Heart left ventricle (tissue), 16 donors: ENCODE measurements at regions not wholly inside any gene's neighbourhood (a gene's known extent, or its start where the extent isn't known, plus 50 kb on each side); places are given as distances from the start of the nearest gene placed in this dataset.

Experiments used
- ATAC-seq, 4 donors: fragments of 200-7000 bp; cut with Tn5 transposase; one replicate each; pipeline ENCODE4 v1.9.1; 2020 to 2022; ENCODE audit warnings: moderate library complexity in 4 of 4, mild to moderate bottlenecking in 3 of 4, moderate number of reproducible peaks in 1 of 4
- DNase-seq, 5 donors: peaks; one replicate each; pipeline ENCODE4 v3.0.0-alpha.2; 2020
- H3K27ac ChIP-seq, 12 donors: fragments of 200-600 bp; sonication (generic) in 4 of 12; one replicate each; pipeline versions ENCODE4 v1.5.0 to v1.8.0; 2016 to 2022; ENCODE audit warnings: mild to moderate bottlenecking in 2 of 12
- H3K27me3 ChIP-seq, 9 donors: fragments of 200-600 bp; sonication (generic) in 2 of 9; one replicate each; pipeline versions ENCODE4 v1.5.1 to v1.8.0; 2016 to 2022; ENCODE audit warnings: mild to moderate bottlenecking in 3 of 9
- H3K36me3 ChIP-seq, 9 donors: fragments of 200-600 bp; sonication (generic) in 2 of 9; one replicate each; pipeline versions ENCODE4 v1.5.0 to v1.8.0; 2018 to 2022; ENCODE audit warnings: mild to moderate bottlenecking in 2 of 9
- H3K4me1 ChIP-seq, 12 donors: fragments of 200-600 bp; sonication (generic) in 4 of 12; one replicate each; pipeline versions ENCODE4 v1.5.0 to v1.8.0; 2016 to 2022; ENCODE audit warnings: mild to moderate bottlenecking in 3 of 12
- H3K4me3 ChIP-seq, 12 donors: fragments of 200-600 bp; sonication (generic) in 4 of 12; one replicate each; pipeline versions ENCODE4 v1.5.0 to v1.8.0; 2017 to 2022; ENCODE audit warnings: mild to moderate bottlenecking in 9 of 12, moderate library complexity in 4 of 12
- H3K9me3 ChIP-seq, 12 donors: fragments of 200-600 bp; sonication (generic) in 4 of 12; one replicate each; pipeline versions ENCODE4 v1.5.0 to v1.8.0; 2016 to 2022; ENCODE audit warnings: mild to moderate bottlenecking in 1 of 12
- POLR2A ChIP-seq, 2 donors: fragments of 450-650 bp; IDR thresholded peaks; one replicate each; pipeline ENCODE4 v1.6.1; 2017; ENCODE audit warnings: antibody characterized with exemption in 2 of 2, mild to moderate bottlenecking in 2 of 2, moderate library complexity in 2 of 2
- WGBS, 4 donors: extraction: QIAGEN DNeasy Blood & Tissue Kit in 2 of 4; methylation state at CpG; one replicate each; pipeline versions ENCODE4 v1.1.5 to v1.1.7; 2013 to 2018; 5-methylcytosine and 5-hydroxymethylcytosine counted together
- intact Hi-C, 10 donors: fragments of 100-400 bp; cut with DNase I; formaldehyde crosslinking; loops; one replicate each; pipeline versions ENCODE4 v1.11.1 to v1.14.2; 2022
- TF ChIP-seq, protein P1 (sequence below), 12 donors: fragments of 200-600 bp; sonication (generic) in 4 of 12; IDR thresholded peaks; one replicate each; pipeline versions ENCODE4 v1.5.0 to v1.8.0; 2018 to 2022; ENCODE audit warnings: antibody characterized with exemption in 12 of 12, mild to moderate bottlenecking in 5 of 12
- donor health status: ischemic (EF 13 %, LVEDD 7.1; RV severe dilation, severe dysfunction).
- donor health status: healthy with polysubstance abuse.
- donor health status: DM: no; HTN: yes; CAD: no.
- donor health status: DM: no; HTN: no; CAD: no.
- donor health status: ischemic (EF 25% LVEDD 6.9; RV normal size, moderate dysfunction).
- donor health status: ischemic (EF 25% LVEDD 5.7; RV mildly dilated, moderate dysfunction).
- donor health status: healthy.
- donor health status: DM: yes; HTN: yes; CAD: no.
- donor health status: ischemic (EF 35%, LVEDD 5.7; RV mildly dilated, moderate dysfunction).
- donor health status: nonischemic (EF 11% LVEDD 7.7; RV severe dilation, severe dysfunction).
- donor health status: DM: yes; HTN: yes; CAD: no.
- donor health status: PGD.
- donor health status: ischemic (EF 29% LVEDD 5.4; RV normal size, mild dysfunction).
- donor health status: nonischemic (EF 23%, LVEDD 6.1; RV moderate dilation, normal function).

GRCh38 chr15:95284492-95284891 is 1046.0 kb upstream of the NR2F2 start:
- Histone ChIP-seq H3K27ac (peak overlapping the region in 3 of 12 donors; percentile 5 to 56 (median 44)), H3K9me3 (no peaks in the 10 kb centered on the region), H3K4me1 (peaks cover 0 to 29% (median 4%) of the 10 kb centered on the region in 12 donors), H3K36me3 (no peaks in the 10 kb centered on the region), H3K27me3 (no peaks in the 10 kb centered on the region), H3K4me3 (no peak overlapping the region)
- TF ChIP-seq, protein P1, sequence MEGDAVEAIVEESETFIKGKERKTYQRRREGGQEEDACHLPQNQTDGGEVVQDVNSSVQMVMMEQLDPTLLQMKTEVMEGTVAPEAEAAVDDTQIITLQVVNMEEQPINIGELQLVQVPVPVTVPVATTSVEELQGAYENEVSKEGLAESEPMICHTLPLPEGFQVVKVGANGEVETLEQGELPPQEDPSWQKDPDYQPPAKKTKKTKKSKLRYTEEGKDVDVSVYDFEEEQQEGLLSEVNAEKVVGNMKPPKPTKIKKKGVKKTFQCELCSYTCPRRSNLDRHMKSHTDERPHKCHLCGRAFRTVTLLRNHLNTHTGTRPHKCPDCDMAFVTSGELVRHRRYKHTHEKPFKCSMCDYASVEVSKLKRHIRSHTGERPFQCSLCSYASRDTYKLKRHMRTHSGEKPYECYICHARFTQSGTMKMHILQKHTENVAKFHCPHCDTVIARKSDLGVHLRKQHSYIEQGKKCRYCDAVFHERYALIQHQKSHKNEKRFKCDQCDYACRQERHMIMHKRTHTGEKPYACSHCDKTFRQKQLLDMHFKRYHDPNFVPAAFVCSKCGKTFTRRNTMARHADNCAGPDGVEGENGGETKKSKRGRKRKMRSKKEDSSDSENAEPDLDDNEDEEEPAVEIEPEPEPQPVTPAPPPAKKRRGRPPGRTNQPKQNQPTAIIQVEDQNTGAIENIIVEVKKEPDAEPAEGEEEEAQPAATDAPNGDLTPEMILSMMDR (IDR thresholded peaks at IDR 0.05), result no peak
- TF ChIP-seq POLR2A (IDR thresholded peaks at IDR 0.05), result no peak
- intact Hi-C loops, result loop anchor here in 1 of 10 donors (10.0 kb wide), 1 partner anchor 1040 kb away; no protein-coding TSS in a partner anchor
- ATAC-seq, result no peak
- WGBS, 4 donors, result 92 to 96% (median 94%) methylated on average over 4 of the region's 4 CpGs
- DNase-seq, result no peak

- TF ChIP-seq POLR2A (IDR thresholded peaks at IDR 0.05), result no peak
- TF ChIP-seq, protein P1 (IDR thresholded peaks at IDR 0.05), result peak in 5 of 12 donors; percentile 6 to 44 (median 37)
- DNase-seq (no peak), ATAC-seq (no peak)
- 27 to 41% (median 31%) methylated on average over 3 of the region's 3 CpGs for WGBS, 4 donors
- Histone ChIP-seq H3K9me3 (no peaks in the 10 kb centered on the region), H3K4me1 (peaks cover 0 to 33% (median 4%) of the 10 kb centered on the region in 12 donors), H3K36me3 (no peaks in the 10 kb centered on the region), H3K4me3 (no peak overlapping the region), H3K27ac (peak overlapping the region in 7 of 12 donors; percentile 1 to 56 (median 25)), H3K27me3 (no peaks in the 10 kb centered on the region)
- intact Hi-C loops, result loop anchor here in 1 of 10 donors (10.0 kb wide), 1 partner anchor 1040 kb away; no protein-coding TSS in a partner anchor
Measured at GRCh38 chr15:95284933-95285421, 1045.5 kb upstream of the NR2F2 start.

DNA sequence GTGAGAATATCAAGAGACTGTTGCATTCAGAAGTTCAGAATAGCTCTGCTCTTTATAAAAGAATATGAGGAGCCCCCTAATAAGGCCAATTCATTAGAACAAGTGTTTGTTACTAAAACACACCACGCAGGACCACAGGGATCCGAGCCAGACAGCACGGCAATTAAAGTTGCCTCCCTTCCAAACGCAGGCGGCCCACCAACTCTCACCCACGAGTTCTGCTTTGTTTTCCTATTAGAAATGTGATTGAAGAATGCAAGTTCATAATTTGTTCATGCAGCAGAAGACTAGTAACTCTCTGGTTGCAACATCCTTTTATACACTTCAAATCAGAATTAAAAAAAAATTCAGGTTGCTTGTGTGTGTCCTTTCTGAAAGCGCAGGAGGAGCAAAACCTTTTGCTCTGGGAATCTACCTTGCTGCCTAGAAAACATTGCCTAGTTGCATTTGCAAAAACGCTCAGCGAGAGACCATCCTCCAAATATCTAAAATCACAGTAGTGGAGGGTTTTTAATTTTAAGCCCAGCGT is 1044.1 kb upstream of the NR2F2 start:
- no peak for TF ChIP-seq POLR2A (IDR thresholded peaks at IDR 0.05)
- TF ChIP-seq, protein P1 (IDR thresholded peaks at IDR 0.05), result no peak
- Histone ChIP-seq H3K27ac (peak overlapping the region in 3 of 12 donors; percentile 11 to 56 (median 15)), H3K27me3 (no peaks in the 10 kb centered on the region), H3K9me3 (no peaks in the 10 kb centered on the region), H3K4me1 (peaks cover 0 to 36% (median 4%) of the 10 kb centered on the region in 12 donors), H3K4me3 (no peak overlapping the region), H3K36me3 (no peaks in the 10 kb centered on the region)
- 68 to 82% (median 73%) methylated on average over 10 of the region's 10 CpGs for WGBS, 4 donors
- DNase-seq (no peak), ATAC-seq (no peak)
- intact Hi-C loops, result loop anchor here in 1 of 10 donors (10.0 kb wide), 1 partner anchor 1038 kb away; no protein-coding TSS in a partner anchor

GRCh38 chr15:95287720-95288103 is 1042.8 kb upstream of the NR2F2 start:
- Histone ChIP-seq H3K9me3 (no peaks in the 10 kb centered on the region), H3K27ac (peak overlapping the region in 5 of 12 donors; percentile 5 to 56 (median 20)), H3K27me3 (no peaks in the 10 kb centered on the region), H3K4me1 (peaks cover 0 to 36% (median 4%) of the 10 kb centered on the region in 12 donors), H3K4me3 (no peak overlapping the region), H3K36me3 (no peaks in the 10 kb centered on the region)
- 67 to 81% (median 73%) methylated on average over 9 of the region's 9 CpGs for WGBS, 4 donors
- ATAC-seq (peak in 1 of 4 donors; percentile 28), DNase-seq (no peak)
- TF ChIP-seq POLR2A (IDR thresholded peaks at IDR 0.05), result no peak
- TF ChIP-seq, protein P1 (IDR thresholded peaks at IDR 0.05), result no peak
- intact Hi-C loops, result loop anchor here in 1 of 10 donors (10.0 kb wide), 1 partner anchor 1037 kb away; no protein-coding TSS in a partner anchor
